ENCODE measurements at regions not wholly inside any gene's neighbourhood (a gene's known extent, or its start where the extent isn't known, plus 50 kb on each side); places are given as distances from the start of the nearest gene placed in this dataset.

DNA sequence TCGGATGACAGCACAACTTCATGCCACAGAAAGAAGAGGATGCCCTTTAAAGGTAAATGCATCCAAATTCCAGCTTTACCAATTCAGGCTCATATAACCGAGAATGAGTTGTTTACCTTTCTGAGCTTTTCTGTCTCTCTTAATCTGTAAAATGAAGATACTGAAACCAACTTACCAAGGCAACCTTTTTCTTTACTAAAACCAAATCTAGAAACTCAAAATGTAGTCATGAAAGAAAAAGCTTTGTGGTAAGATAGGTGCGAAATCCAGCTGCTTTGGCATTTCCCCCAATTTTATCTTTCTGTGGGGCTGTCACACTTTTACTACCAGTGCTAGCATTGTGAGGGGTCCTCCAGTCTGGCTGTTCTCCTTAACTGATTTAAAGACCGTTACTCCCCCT lies 240.4 kb downstream of the IKZF2 start (continued):
- TF ChIP-seq, protein P1, sequence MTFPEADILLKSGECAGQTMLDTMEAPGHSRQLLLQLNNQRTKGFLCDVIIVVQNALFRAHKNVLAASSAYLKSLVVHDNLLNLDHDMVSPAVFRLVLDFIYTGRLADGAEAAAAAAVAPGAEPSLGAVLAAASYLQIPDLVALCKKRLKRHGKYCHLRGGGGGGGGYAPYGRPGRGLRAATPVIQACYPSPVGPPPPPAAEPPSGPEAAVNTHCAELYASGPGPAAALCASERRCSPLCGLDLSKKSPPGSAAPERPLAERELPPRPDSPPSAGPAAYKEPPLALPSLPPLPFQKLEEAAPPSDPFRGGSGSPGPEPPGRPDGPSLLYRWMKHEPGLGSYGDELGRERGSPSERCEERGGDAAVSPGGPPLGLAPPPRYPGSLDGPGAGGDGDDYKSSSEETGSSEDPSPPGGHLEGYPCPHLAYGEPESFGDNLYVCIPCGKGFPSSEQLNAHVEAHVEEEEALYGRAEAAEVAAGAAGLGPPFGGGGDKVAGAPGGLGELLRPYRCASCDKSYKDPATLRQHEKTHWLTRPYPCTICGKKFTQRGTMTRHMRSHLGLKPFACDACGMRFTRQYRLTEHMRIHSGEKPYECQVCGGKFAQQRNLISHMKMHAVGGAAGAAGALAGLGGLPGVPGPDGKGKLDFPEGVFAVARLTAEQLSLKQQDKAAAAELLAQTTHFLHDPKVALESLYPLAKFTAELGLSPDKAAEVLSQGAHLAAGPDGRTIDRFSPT (tag by site-specific recombination; IDR thresholded peaks at IDR 0.05), result no peak
- TF ChIP-seq BCL11B (tag by site-specific recombination; IDR thresholded peaks at IDR 0.05; ENCODE audit: low read depth), result no peak
- no peak for TF ChIP-seq ZNF324 (tag by site-specific recombination; IDR thresholded peaks at IDR 0.05)
- no peak for TF ChIP-seq ZNF501 (tag by site-specific recombination; IDR thresholded peaks at IDR 0.05)
- no peak for TF ChIP-seq SALL2 (tag by site-specific recombination; IDR thresholded peaks at IDR 0.05; ENCODE audit: borderline replicate concordance)
- TF ChIP-seq ZNF24 (tag by site-specific recombination; IDR thresholded peaks at IDR 0.05), result no peak
- TF ChIP-seq, protein P2, sequence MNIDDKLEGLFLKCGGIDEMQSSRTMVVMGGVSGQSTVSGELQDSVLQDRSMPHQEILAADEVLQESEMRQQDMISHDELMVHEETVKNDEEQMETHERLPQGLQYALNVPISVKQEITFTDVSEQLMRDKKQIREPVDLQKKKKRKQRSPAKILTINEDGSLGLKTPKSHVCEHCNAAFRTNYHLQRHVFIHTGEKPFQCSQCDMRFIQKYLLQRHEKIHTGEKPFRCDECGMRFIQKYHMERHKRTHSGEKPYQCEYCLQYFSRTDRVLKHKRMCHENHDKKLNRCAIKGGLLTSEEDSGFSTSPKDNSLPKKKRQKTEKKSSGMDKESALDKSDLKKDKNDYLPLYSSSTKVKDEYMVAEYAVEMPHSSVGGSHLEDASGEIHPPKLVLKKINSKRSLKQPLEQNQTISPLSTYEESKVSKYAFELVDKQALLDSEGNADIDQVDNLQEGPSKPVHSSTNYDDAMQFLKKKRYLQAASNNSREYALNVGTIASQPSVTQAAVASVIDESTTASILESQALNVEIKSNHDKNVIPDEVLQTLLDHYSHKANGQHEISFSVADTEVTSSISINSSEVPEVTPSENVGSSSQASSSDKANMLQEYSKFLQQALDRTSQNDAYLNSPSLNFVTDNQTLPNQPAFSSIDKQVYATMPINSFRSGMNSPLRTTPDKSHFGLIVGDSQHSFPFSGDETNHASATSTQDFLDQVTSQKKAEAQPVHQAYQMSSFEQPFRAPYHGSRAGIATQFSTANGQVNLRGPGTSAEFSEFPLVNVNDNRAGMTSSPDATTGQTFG (tag by site-specific recombination; IDR thresholded peaks at IDR 0.05; ENCODE audit: borderline replicate concordance), result no peak

DNA sequence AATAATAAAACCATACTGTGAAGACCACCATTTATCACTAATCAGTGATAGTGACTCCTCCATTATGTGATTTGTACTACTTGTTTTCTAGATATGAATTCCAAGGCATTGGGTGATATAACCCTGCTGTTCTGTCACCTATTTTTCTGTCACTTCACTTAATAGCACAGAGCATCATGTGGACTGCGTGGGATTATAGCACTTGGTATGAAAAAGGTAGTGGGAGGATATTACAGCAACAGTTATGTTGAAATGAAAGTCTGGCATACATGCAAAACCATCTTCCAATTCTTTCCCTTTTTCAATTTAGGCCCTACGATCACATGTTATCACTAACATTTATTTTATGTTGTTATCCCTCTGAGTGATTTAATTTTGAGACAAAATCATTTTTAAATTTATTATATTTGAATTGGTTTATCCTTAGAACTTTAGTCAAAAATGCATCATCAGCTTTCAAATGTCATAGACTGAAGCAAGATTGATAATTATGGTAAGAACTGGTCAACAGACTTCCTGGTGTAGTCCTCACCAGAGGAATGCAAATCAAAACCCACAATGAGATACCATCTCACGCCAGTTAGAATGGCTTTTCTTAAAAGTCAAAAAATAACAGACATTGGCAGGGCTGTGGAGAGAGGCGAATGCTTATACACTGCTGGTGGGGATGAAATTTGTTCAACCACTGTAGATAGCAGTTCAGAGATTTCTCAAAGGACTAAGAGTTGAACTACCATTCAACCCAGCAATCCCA lies 242.6 kb downstream of the IKZF2 start:
- ChIA-PET POLR2A (no interaction called here), CTCF (no interaction called here)
- peaks cover 2% of the 10 kb centered on the region for H3K4me1 ChIP-seq (ENCODE audit: control insufficient read depth, insufficient read depth, low read length)
- H3K27ac ChIP-seq (ENCODE audit: extremely low read depth, low read depth, low read length), result no peak overlapping the region
- H3K9me3 ChIP-seq (ENCODE audit: control insufficient read depth, insufficient read depth, low read depth, low read length), result no peaks in the 10 kb centered on the region
- no peak overlapping the region for H3K4me3 ChIP-seq (ENCODE audit: low read depth, low read length)
- TF ChIP-seq ZNF585B (tag by site-specific recombination; IDR thresholded peaks at IDR 0.05) (no peak), ZNF473 (tag by site-specific recombination; IDR thresholded peaks at IDR 0.05) (no peak), ZNF747 (tag by site-specific recombination; IDR thresholded peaks at IDR 0.05) (no peak), ZNF416 (tag by site-specific recombination; IDR thresholded peaks at IDR 0.05) (no peak), MZF1 (tag by site-specific recombination; IDR thresholded peaks at IDR 0.05; ENCODE audit: borderline replicate concordance) (no peak), ZNF670 (tag by site-specific recombination; IDR thresholded peaks at IDR 0.05; ENCODE audit: low read depth) (no peak), ZNF274 (IDR thresholded peaks at IDR 0.05; ENCODE audit: low read length) (no peak), ZNF274 (tag by site-specific recombination; IDR thresholded peaks at IDR 0.05; ENCODE audit: borderline replicate concordance) (no peak), TRIM28 (IDR thresholded peaks at IDR 0.05; ENCODE audit: borderline replicate concordance, low read length) (no peak), HOXC10 (CRISPR knock-in tag; IDR thresholded peaks at IDR 0.05) (no peak), ZNF792 (tag by site-specific recombination; IDR thresholded peaks at IDR 0.05) (no peak), ZNF2 (tag by site-specific recombination; IDR thresholded peaks at IDR 0.05) (no peak)
- TF ChIP-seq, protein P3, sequence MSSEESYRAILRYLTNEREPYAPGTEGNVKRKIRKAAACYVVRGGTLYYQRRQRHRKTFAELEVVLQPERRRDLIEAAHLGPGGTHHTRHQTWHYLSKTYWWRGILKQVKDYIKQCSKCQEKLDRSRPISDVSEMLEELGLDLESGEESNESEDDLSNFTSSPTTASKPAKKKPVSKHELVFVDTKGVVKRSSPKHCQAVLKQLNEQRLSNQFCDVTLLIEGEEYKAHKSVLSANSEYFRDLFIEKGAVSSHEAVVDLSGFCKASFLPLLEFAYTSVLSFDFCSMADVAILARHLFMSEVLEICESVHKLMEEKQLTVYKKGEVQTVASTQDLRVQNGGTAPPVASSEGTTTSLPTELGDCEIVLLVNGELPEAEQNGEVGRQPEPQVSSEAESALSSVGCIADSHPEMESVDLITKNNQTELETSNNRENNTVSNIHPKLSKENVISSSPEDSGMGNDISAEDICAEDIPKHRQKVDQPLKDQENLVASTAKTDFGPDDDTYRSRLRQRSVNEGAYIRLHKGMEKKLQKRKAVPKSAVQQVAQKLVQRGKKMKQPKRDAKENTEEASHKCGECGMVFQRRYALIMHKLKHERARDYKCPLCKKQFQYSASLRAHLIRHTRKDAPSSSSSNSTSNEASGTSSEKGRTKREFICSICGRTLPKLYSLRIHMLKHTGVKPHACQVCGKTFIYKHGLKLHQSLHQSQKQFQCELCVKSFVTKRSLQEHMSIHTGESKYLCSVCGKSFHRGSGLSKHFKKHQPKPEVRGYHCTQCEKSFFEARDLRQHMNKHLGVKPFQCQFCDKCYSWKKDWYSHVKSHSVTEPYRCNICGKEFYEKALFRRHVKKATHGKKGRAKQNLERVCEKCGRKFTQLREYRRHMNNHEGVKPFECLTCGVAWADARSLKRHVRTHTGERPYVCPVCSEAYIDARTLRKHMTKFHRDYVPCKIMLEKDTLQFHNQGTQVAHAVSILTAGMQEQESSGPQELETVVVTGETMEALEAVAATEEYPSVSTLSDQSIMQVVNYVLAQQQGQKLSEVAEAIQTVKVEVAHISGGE (tag by site-specific recombination; conservative IDR thresholded peaks at IDR 0.05; ENCODE audit: low read depth), result no peak
- TF ChIP-seq, protein P4, sequence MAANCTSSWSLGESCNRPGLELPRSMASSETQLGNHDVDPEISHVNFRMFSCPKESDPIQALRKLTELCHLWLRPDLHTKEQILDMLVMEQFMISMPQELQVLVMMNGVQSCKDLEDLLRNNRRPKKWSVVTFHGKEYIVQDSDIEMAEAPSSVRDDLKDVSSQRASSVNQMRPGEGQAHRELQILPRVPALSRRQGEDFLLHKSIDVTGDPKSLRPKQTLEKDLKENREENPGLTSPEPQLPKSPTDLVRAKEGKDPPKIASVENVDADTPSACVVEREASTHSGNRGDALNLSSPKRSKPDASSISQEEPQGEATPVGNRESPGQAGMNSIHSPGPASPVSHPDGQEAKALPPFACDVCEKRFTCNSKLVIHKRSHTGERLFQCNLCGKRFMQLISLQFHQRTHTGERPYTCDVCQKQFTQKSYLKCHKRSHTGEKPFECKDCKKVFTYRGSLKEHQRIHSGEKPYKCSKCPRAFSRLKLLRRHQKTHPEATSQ (tag by site-specific recombination; IDR thresholded peaks at IDR 0.05), result no peak
- H3K36me3 ChIP-seq (ENCODE audit: control insufficient read depth in 2 of 2, insufficient read depth in 1 of 2, low read length in 2 of 2), result no peaks in the 10 kb centered on the region

Data from HEK293 (cell line).